ENCODE measurements at regions not wholly inside any gene's neighbourhood (a gene's known extent, or its start where the extent isn't known, plus 50 kb on each side); places are given as distances from the start of the nearest gene placed in this dataset.

- no peaks in the 10 kb centered on the region for H3K36me3 ChIP-seq
- H3K4me3 ChIP-seq = no peak overlapping the region
- no peaks in the 10 kb centered on the region for H3K9me3 ChIP-seq
- no peak for DNase-seq (ENCODE audit: low spot score in 2 of 2)
- no peaks in the 10 kb centered on the region for H3K27me3 ChIP-seq
- intact Hi-C loops (cut with DNase I) = no loop called here
- TF ChIP-seq CTCF (IDR thresholded peaks at IDR 0.05) = no peak
- H3K4me1 ChIP-seq = no peaks in the 10 kb centered on the region
- H3K27ac ChIP-seq = no peak overlapping the region
Observed at GRCh38 chr6:120854583-120854982, 479.7 kb downstream of the TBC1D32 start.

- no peak overlapping the region for H3K27ac ChIP-seq
- intact Hi-C loops (cut with DNase I) = no loop called here
- H3K4me1 ChIP-seq = no peaks in the 10 kb centered on the region
- no peaks in the 10 kb centered on the region for H3K36me3 ChIP-seq
- H3K27me3 ChIP-seq = no peaks in the 10 kb centered on the region
- H3K9me3 ChIP-seq = no peaks in the 10 kb centered on the region
- DNase-seq (ENCODE audit: low spot score in 2 of 2) = no peak
- no peak overlapping the region for H3K4me3 ChIP-seq
- TF ChIP-seq CTCF (IDR thresholded peaks at IDR 0.05) = no peak
Observed at GRCh38 chr6:120853489-120853888, 480.8 kb downstream of the TBC1D32 start.

GRCh38 chr6:120852293-120852849, 481.9 kb downstream of the TBC1D32 start:
- Histone ChIP-seq H3K36me3 (no peaks in the 10 kb centered on the region), H3K27me3 (no peaks in the 10 kb centered on the region), H3K4me3 (no peak overlapping the region), H3K27ac (no peak overlapping the region), H3K9me3 (no peaks in the 10 kb centered on the region), H3K4me1 (no peaks in the 10 kb centered on the region)
- intact Hi-C loops (cut with DNase I) = no loop called here
- TF ChIP-seq CTCF (IDR thresholded peaks at IDR 0.05) = no peak
- no peak for DNase-seq (ENCODE audit: low spot score in 2 of 2)

- H3K4me3 ChIP-seq = no peak overlapping the region
- intact Hi-C loops (cut with DNase I) = no loop called here
- H3K36me3 ChIP-seq = no peaks in the 10 kb centered on the region
- no peak overlapping the region for H3K27ac ChIP-seq
- no peaks in the 10 kb centered on the region for H3K9me3 ChIP-seq
- no peak for TF ChIP-seq CTCF (IDR thresholded peaks at IDR 0.05)
- DNase-seq (ENCODE audit: low spot score in 2 of 2) = no peak
- no peaks in the 10 kb centered on the region for H3K27me3 ChIP-seq
- no peaks in the 10 kb centered on the region for H3K4me1 ChIP-seq
Observed at GRCh38 chr6:120826253-120826652, 508.0 kb downstream of the TBC1D32 start.

GRCh38 chr6:120816794-120817193, 517.5 kb downstream of the TBC1D32 start:
- H3K4me3 ChIP-seq = no peak overlapping the region
- TF ChIP-seq CTCF (IDR thresholded peaks at IDR 0.05) = no peak
- no peak overlapping the region for H3K27ac ChIP-seq
- DNase-seq (ENCODE audit: low spot score in 2 of 2) = no peak
- H3K9me3 ChIP-seq = peaks cover 0 to 2% of the 10 kb centered on the region in 2 donors
- H3K27me3 ChIP-seq = no peaks in the 10 kb centered on the region
- H3K36me3 ChIP-seq = no peaks in the 10 kb centered on the region
- H3K4me1 ChIP-seq = no peaks in the 10 kb centered on the region
- intact Hi-C loops (cut with DNase I) = no loop called here

GRCh38 chr6:120805276-120805675, 529.0 kb downstream of the TBC1D32 start:
- intact Hi-C loops (cut with DNase I) = no loop called here
- H3K36me3 ChIP-seq = no peaks in the 10 kb centered on the region
- H3K27ac ChIP-seq = no peak overlapping the region
- no peak for DNase-seq (ENCODE audit: low spot score in 2 of 2)
- TF ChIP-seq CTCF (IDR thresholded peaks at IDR 0.05) = no peak
- no peak overlapping the region for H3K4me3 ChIP-seq
- H3K4me1 ChIP-seq = no peaks in the 10 kb centered on the region
- no peaks in the 10 kb centered on the region for H3K9me3 ChIP-seq
- no peaks in the 10 kb centered on the region for H3K27me3 ChIP-seq

Data from ascending aorta (tissue), 2 donors.